ENCODE measurements at regions not wholly inside any gene's neighbourhood (a gene's known extent, or its start where the extent isn't known, plus 50 kb on each side); places are given as distances from the start of the nearest gene placed in this dataset.

DNA sequence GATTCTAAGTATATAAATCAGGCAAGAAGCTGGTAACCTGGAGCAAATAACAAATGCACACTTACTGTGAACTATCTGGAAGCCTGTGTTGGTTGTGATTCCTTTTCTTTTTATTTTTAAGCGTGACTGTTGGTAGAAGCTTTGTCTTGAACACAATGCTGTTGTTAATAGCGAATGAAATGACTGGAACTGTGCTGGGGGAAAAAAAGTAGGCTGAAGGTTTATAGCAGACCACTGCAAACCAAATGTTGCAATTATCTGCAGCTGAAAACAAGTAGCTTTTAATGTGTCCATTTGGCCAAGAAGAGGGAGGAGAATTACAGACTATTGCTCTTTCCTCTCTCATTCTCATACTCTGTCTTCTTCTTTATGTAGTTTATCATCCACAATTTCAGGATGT, 184.5 kb upstream of the DNAJC19 start:
- POLR2A ChIA-PET = no interaction called here
- no peak overlapping the region for H3K27ac Mint-ChIP-seq
- intact Hi-C loops (cut with micrococcal nuclease) = loop anchor here (10.0 kb wide), 1 partner anchor 539 kb away; no protein-coding TSS in a partner anchor

DNA sequence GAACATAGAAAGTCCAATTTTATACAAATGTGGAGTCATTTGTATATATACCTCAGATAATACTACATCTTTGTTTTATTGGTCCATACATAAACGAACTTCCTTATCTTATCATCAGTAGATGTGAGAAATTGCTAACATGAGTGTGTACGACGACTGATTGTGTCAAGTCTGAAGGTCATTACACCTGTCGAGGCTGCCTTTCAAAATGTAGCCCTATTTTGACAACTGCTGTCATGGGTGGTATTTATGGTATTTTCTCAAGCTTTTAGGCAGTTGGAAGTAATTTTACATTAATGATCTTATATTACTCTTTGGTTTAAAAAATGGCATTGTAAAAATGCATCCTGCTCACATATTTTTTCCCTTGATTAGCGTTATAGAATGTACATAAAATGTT, 183.7 kb upstream of the DNAJC19 start:
- H3K27me3 Mint-ChIP-seq = no peaks in the 10 kb centered on the region
- H3K27ac Mint-ChIP-seq = no peak overlapping the region
- ChIA-PET CTCF (no interaction called here), POLR2A (no interaction called here)
- intact Hi-C loops (cut with micrococcal nuclease) = loop anchor here (10.0 kb wide), 1 partner anchor 538 kb away; no protein-coding TSS in a partner anchor
- DNase-seq = no peak
- no peaks in the 10 kb centered on the region for H3K4me1 Mint-ChIP-seq (ENCODE audit: low read depth)
- no peaks in the 10 kb centered on the region for H3K9me3 Mint-ChIP-seq
- no peak overlapping the region for H3K4me3 Mint-ChIP-seq
- no peaks in the 10 kb centered on the region for H3K36me3 Mint-ChIP-seq

More for the DNA sequence above, 184.5 kb upstream of the DNAJC19 start:
- DNase-seq = no peak
- CTCF ChIA-PET = no interaction called here
- Mint-ChIP-seq H3K27me3 (no peaks in the 10 kb centered on the region), H3K4me1 (ENCODE audit: low read depth) (no peaks in the 10 kb centered on the region), H3K4me3 (no peak overlapping the region), H3K9me3 (no peaks in the 10 kb centered on the region), H3K36me3 (no peaks in the 10 kb centered on the region)

DNA sequence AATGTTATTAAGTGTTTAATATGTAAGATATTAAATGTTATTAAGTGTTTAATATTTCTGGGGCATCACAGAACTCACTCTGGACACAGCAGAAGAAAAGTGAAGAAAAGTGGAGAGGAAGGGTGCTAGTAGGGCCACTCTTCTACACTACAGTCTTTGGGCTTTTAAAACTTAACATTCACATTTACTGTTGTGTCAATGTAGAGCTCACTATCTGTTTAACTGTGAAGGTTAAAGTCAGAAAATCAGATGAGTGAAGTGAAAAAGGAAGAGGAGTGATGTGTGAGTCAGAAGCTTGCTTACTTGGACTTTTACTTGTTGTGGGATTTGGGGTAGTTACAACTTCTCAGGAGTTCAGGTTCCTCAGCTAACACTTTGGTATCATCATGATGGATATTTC, 145.3 kb upstream of the DNAJC19 start:
- H3K27ac Mint-ChIP-seq = no peak overlapping the region
- no peak for DNase-seq
- no peaks in the 10 kb centered on the region for H3K27me3 Mint-ChIP-seq
- H3K36me3 Mint-ChIP-seq = no peaks in the 10 kb centered on the region
- H3K4me1 Mint-ChIP-seq (ENCODE audit: low read depth) = no peaks in the 10 kb centered on the region
- intact Hi-C loops (cut with micrococcal nuclease) = no loop called here
- CTCF ChIA-PET = no interaction called here
- no peak overlapping the region for H3K4me3 Mint-ChIP-seq
- peaks cover 4% of the 10 kb centered on the region for H3K9me3 Mint-ChIP-seq
- POLR2A ChIA-PET = no interaction called here

DNA sequence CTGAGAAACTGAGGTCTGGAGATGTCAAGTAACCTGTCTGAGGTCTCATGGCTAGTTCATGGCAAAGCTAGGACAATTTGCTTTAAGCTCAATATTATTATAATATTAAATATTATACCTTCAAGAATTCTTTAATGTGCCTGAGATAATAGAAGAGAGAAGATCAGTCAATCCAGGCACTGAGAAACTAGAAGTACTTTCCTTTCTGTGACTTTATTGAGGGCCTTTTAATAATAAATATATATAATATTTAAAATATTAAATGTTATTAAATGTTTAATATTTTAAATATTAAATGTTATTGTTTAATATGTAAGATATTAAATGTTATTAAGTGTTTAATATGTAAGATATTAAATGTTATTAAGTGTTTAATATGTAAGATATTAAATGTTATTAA, 144.3 kb upstream of the DNAJC19 start:
- intact Hi-C loops (cut with micrococcal nuclease) = no loop called here

DNA sequence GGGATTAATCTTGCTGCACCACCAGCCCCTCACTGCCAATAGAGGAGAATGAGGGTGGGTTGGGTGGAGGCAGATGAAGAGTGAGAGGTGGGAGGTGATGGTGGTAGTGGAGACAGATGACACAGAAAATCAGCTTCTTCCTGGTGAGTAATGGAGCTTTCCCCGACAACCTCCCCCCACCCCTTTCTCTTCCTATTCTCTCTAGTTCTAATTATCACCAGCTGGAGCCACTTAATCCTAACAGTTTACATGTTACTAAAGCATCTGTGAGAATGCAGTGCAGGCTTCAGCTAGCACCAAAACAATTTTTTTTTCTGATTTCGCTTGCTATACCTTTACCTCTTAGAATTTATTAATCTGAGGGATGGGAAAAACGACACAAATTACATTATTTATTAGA, 116.1 kb upstream of the DNAJC19 start:
- no peak overlapping the region for H3K4me3 Mint-ChIP-seq
- no peak for DNase-seq
- POLR2A ChIA-PET = no interaction called here
- H3K27me3 Mint-ChIP-seq = no peaks in the 10 kb centered on the region
- H3K4me1 Mint-ChIP-seq (ENCODE audit: low read depth) = no peaks in the 10 kb centered on the region
- no peak overlapping the region for H3K27ac Mint-ChIP-seq
- intact Hi-C loops (cut with micrococcal nuclease) = no loop called here
- CTCF ChIA-PET = no interaction called here
- peaks cover 9% of the 10 kb centered on the region for H3K9me3 Mint-ChIP-seq
- H3K36me3 Mint-ChIP-seq = peaks cover 1% of the 10 kb centered on the region

More for the DNA sequence above, 144.3 kb upstream of the DNAJC19 start:
- ChIA-PET POLR2A (no interaction called here), CTCF (no interaction called here)
- Mint-ChIP-seq H3K27me3 (no peaks in the 10 kb centered on the region), H3K27ac (no peak overlapping the region), H3K36me3 (no peaks in the 10 kb centered on the region), H3K9me3 (peaks cover 4% of the 10 kb centered on the region), H3K4me3 (no peak overlapping the region), H3K4me1 (ENCODE audit: low read depth) (no peaks in the 10 kb centered on the region)
- DNase-seq = no peak

DNA sequence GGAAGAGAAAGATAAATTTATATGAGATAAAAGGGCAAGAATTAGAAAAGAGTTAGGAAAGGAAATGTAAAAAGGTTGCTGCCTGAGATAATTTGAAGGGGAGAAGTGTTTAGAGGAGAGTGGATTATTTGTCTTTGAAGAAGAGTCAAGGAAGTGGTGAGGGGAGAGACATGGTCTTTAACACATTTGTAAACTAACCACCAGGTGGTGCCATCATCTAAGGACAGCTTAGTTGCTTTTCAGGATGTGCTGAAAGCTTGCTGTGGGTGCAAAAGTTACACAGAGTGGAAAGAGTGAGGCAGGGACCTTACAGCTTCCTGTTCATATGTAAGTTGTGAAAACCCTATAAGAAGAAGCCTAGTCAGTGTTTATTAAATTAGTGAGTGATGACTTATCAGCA, 114.1 kb upstream of the DNAJC19 start:
- no peaks in the 10 kb centered on the region for H3K4me1 Mint-ChIP-seq (ENCODE audit: low read depth)
- no peak overlapping the region for H3K27ac Mint-ChIP-seq
- peak; percentile 10 for DNase-seq
- peaks cover 9% of the 10 kb centered on the region for H3K9me3 Mint-ChIP-seq
- H3K4me3 Mint-ChIP-seq = no peak overlapping the region
- no peaks in the 10 kb centered on the region for H3K27me3 Mint-ChIP-seq
- H3K36me3 Mint-ChIP-seq = peaks cover 1% of the 10 kb centered on the region
- intact Hi-C loops (cut with micrococcal nuclease) = no loop called here
- CTCF ChIA-PET = interaction anchor here (0.7 kb wide), 1 partner anchor 26 kb away, joined by 3 read pairs; no protein-coding TSS in a partner anchor
- POLR2A ChIA-PET = no interaction called here

DNA sequence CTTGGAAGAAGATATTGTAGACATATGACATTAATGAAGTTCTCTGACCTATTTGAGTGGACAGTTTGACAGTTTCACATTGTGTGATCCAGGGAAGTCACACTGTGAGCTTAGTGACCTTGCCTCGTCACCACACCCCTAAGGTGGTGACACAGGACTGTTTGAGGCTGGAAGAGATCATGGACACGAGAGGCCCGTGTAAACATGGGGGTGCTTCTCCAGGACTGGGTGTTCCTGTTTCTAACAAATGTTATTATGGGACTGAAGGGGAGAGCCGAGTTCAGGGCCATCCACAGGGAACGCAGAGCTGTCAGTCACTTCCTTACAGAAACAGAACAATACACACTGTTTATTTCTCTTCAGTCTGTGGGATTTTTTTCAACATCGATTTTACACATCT, 96.5 kb upstream of the DNAJC19 start:
- no peaks in the 10 kb centered on the region for H3K27me3 Mint-ChIP-seq
- POLR2A ChIA-PET = no interaction called here
- CTCF ChIA-PET = no interaction called here
- H3K9me3 Mint-ChIP-seq = no peaks in the 10 kb centered on the region
- no peaks in the 10 kb centered on the region for H3K4me1 Mint-ChIP-seq (ENCODE audit: low read depth)
- H3K36me3 Mint-ChIP-seq = no peaks in the 10 kb centered on the region
- no peak for DNase-seq
- no peak overlapping the region for H3K27ac Mint-ChIP-seq
- intact Hi-C loops (cut with micrococcal nuclease) = no loop called here
- no peak overlapping the region for H3K4me3 Mint-ChIP-seq

DNA sequence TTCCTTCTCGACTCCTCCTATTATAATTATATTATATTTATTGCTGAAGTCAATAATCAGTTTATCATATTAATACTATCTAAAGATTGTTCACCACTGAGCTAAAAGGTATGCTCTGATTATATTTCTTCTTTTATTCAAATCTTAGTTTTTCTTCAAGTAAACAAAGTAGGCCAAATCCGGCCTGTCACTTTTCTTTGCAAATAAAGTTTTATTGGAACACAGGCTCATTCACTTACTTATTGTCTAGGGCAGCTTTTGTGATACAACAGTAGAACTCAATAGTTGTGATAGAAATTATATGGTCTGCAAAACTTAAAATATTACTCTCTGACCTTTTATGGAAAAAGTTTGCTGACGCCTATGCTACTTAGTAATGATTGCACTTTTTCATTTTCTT, 92.4 kb upstream of the DNAJC19 start:
- DNase-seq = no peak
- no peaks in the 10 kb centered on the region for H3K4me1 Mint-ChIP-seq (ENCODE audit: low read depth)
- H3K9me3 Mint-ChIP-seq = no peaks in the 10 kb centered on the region
- H3K27me3 Mint-ChIP-seq = peaks cover 1% of the 10 kb centered on the region
- intact Hi-C loops (cut with micrococcal nuclease) = no loop called here
- ChIA-PET CTCF (no interaction called here), POLR2A (no interaction called here)
- no peak overlapping the region for H3K4me3 Mint-ChIP-seq
- no peak overlapping the region for H3K27ac Mint-ChIP-seq
- H3K36me3 Mint-ChIP-seq = no peaks in the 10 kb centered on the region

DNA sequence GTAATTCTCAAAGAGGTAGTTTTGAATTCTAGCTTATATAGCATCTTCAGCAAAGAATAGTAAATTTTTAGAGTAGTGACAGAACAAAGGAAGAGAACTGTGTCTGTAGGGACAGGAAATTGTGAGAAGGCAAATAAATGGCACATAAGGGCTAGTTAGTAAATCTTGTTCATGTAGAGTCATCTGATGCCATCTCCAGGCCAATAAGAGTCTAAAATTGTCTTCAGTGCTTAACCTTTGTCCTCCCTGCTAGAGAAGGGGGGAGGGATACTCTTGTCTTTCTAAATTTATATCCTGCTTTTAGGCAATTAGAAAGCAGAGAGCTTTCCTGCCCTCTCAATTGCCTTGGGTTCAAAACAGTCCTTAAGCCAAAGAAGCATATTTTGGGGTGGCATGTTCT, 87.0 kb upstream of the DNAJC19 start:
- peaks cover 1% of the 10 kb centered on the region for H3K27me3 Mint-ChIP-seq
- ChIA-PET CTCF (no interaction called here), POLR2A (no interaction called here)
- no peaks in the 10 kb centered on the region for H3K4me1 Mint-ChIP-seq (ENCODE audit: low read depth)
- intact Hi-C loops (cut with micrococcal nuclease) = no loop called here
- no peaks in the 10 kb centered on the region for H3K36me3 Mint-ChIP-seq
- H3K9me3 Mint-ChIP-seq = peaks cover 12% of the 10 kb centered on the region
- no peak overlapping the region for H3K27ac Mint-ChIP-seq
- H3K4me3 Mint-ChIP-seq = no peak overlapping the region
- DNase-seq = no peak

DNA sequence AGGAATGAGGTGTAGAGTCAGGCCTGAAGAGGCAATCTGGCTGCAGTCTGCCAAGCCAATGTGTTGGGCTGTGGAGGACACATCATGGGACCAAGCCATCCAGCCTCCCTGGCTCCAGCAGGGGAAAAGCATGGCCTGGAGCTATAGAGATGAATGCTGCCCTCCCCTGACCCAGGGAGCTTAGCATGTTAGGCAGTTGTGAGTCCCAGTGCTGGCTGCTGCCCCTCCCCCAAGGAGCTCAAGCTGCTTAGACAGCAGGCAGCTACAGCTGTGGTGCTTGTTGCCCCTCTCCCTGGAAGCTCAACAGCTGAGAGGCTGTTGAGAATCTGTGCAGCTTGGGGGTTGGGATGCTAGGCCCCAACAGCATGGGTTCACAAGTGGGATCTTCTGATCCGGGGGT, 85.6 kb upstream of the DNAJC19 start:
- ChIA-PET CTCF (interaction anchor here (0.6 kb wide), 1 partner anchor 259 kb away, joined by 3 read pairs; no protein-coding TSS in a partner anchor), POLR2A (no interaction called here)
- DNase-seq = no peak
- intact Hi-C loops (cut with micrococcal nuclease) = no loop called here
- no peaks in the 10 kb centered on the region for H3K36me3 Mint-ChIP-seq
- no peak overlapping the region for H3K27ac Mint-ChIP-seq
- peaks cover 12% of the 10 kb centered on the region for H3K9me3 Mint-ChIP-seq
- H3K4me1 Mint-ChIP-seq (ENCODE audit: low read depth) = no peaks in the 10 kb centered on the region
- H3K27me3 Mint-ChIP-seq = peaks cover 1% of the 10 kb centered on the region
- H3K4me3 Mint-ChIP-seq = no peak overlapping the region

DNA sequence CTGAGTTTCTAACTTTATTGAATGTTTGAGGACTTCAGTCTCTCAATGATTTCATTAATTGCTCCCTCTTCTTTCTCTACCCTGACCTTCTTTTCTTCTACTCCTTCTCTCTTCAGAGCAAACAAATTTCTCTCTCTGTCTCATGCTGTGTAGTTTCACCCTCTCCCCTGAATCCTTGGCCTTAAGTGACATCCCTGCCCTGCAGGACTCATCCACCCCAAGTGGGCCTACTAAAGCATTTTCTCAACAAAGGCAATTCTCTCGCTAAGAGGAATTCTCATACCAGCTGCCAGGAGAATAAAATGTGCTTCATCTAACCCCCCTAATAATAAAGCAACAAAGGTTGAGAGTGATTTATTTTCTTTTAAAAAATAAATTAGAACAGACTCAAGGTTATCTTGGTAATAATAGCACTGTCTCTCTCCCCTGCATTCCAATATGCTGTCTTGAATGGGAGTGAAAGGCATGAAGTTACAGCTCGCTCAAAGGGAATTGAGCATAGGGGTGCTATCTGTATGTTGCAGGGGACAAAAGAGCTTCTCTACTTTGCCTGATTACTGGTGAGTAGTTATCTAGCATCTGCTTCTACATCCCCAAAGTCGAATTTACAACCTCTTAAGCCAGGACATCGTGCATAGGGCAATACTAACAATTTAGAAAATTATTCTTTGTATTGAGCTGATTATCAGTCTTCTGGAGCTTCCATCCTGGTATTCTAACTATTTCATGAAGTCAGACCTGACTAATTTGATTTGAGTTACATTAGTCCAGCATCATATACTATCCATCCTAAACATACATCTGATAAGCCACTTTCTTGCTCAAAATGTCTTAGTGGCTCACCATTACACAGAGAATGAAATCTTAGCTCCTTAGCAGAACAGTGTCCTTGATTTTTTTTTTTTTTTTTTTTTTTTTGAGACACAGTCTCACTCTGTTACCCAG, 76.9 kb upstream of the DNAJC19 start:
- Mint-ChIP-seq H3K9me3 (no peaks in the 10 kb centered on the region), H3K4me3 (no peak overlapping the region), H3K4me1 (ENCODE audit: low read depth) (no peaks in the 10 kb centered on the region), H3K27me3 (no peaks in the 10 kb centered on the region), H3K27ac (no peak overlapping the region), H3K36me3 (no peaks in the 10 kb centered on the region)
- ChIA-PET POLR2A (no interaction called here), CTCF (no interaction called here)
- no peak for DNase-seq
- intact Hi-C loops (cut with micrococcal nuclease) = no loop called here

DNA sequence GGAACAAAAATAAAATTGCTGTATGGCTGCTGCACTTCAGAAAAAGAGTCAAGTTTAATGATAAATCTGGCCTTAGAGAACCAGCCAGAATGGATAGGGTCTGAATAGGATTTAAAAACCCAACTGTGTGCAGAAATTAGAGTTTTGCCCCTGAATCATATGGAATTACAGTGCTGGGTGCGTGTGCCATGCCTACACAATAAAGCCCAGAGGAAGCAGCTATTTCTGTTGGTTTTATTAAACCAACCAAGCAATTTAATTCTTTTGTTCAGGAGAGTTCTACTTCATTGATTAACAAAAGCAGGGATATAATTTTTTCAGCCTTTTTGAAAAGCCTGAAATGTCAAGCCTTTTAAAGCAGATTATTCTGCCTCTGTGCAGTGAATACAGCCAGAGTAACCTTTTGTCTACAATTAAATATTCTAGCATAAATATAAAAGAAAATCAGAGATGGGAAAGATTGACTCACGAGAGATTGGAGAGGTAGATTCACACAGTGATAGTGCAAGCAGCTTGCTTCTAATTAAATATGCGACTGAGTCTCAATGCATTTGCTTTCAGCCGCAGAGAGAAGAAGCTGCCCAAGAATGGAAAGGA, 66.7 kb upstream of the DNAJC19 start:
- H3K36me3 Mint-ChIP-seq = no peaks in the 10 kb centered on the region
- POLR2A ChIA-PET = no interaction called here
- no peak for DNase-seq
- H3K27me3 Mint-ChIP-seq = no peaks in the 10 kb centered on the region
- intact Hi-C loops (cut with micrococcal nuclease) = no loop called here
- H3K4me1 Mint-ChIP-seq (ENCODE audit: low read depth) = no peaks in the 10 kb centered on the region
- H3K9me3 Mint-ChIP-seq = no peaks in the 10 kb centered on the region
- CTCF ChIA-PET = no interaction called here
- no peak overlapping the region for H3K27ac Mint-ChIP-seq
- no peak overlapping the region for H3K4me3 Mint-ChIP-seq

DNA sequence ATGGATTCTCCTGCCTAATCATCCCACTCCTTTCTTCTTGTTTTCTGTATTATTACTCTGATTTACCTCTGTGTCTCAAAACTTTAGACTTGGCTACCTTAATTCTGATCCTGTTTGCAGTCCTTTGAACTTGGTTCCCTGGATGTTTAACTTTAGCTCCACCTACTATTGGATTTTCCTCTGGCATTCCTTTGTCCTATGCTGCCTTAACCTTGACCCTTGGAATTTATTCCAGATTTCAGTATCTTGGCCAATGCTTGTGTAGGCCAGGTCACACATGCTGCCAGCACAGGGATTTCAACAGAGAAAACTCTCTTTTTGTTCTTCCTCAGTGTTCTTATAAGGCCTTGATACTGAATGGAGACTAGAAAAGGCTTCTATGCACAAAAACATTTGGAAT, 65.0 kb upstream of the DNAJC19 start:
- POLR2A ChIA-PET = no interaction called here
- CTCF ChIA-PET = no interaction called here
- no peak for DNase-seq
- intact Hi-C loops (cut with micrococcal nuclease) = no loop called here
- H3K9me3 Mint-ChIP-seq = no peaks in the 10 kb centered on the region
- H3K4me3 Mint-ChIP-seq = no peak overlapping the region
- H3K36me3 Mint-ChIP-seq = no peaks in the 10 kb centered on the region
- no peaks in the 10 kb centered on the region for H3K27me3 Mint-ChIP-seq
- H3K4me1 Mint-ChIP-seq (ENCODE audit: low read depth) = no peaks in the 10 kb centered on the region
- no peak overlapping the region for H3K27ac Mint-ChIP-seq

Measured in activated CD4-positive, alpha-beta memory T cell treated with anti-CD3 and anti-CD28 coated beads for 36 hours (primary cell).